Kidney capillary endothelial cell (primary cell): ENCODE measurements at regions not wholly inside any gene's neighbourhood (a gene's known extent, or its start where the extent isn't known, plus 50 kb on each side); places are given as distances from the start of the nearest gene placed in this dataset.
A peak's percentile ranks its signal among the peaks of the same experiment; 100 is the strongest.

Experiments used
- DNase-seq: peaks from one replicate; pipeline ENCODE4 v3.0.0-alpha.2; 2018; ENCODE audit warnings: low spot score

GRCh38 chr2:181394741-181395437 lies 62.3 kb upstream of the ITGA4 start:
- no peak for DNase-seq

- no peak for DNase-seq
Measured at GRCh38 chr2:181395851-181396250, 61.3 kb upstream of the ITGA4 start.

DNA sequence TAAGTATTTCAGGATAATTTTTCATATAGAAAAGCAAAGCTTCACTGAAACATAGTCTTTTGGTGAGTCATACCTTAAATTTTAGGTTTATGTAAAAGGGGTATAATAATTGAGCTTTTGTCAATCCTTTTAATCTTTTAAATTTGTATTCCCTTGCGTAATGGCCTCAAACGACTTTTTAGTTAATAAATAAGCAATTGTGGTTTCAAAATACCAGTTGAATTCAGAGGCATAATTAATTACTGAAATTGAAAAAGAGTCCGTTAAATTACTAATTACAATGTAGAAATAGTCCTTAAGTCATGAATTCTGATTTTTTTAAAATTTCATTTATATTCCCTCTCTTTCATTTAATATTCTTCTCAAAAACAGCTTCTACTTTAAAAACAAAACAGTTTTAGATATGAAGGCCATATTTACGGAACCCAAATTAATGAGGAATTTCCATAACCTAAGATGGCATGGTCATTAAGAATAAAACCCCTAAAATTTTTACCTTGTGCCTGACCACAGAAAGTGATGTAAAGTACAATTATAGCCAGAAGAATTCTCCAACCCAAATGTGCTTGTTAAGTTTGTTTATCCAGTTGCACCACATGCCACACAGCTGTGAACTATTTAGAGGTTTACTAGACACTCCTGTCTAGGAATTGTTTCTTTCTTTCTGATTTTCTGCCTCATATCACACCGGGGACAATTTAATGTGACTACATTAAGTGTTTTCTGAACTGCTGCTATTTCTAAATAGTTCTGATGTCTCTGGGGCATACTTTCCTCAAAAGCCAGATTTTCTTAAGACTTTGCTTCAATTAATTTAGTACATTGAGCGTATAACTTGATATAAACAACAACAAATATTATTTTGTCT lies 60.7 kb upstream of the ITGA4 start:
- DNase-seq, result no peak

GRCh38 chr2:181397331-181397730 lies 59.9 kb upstream of the ITGA4 start:
- DNase-seq, result no peak

DNA sequence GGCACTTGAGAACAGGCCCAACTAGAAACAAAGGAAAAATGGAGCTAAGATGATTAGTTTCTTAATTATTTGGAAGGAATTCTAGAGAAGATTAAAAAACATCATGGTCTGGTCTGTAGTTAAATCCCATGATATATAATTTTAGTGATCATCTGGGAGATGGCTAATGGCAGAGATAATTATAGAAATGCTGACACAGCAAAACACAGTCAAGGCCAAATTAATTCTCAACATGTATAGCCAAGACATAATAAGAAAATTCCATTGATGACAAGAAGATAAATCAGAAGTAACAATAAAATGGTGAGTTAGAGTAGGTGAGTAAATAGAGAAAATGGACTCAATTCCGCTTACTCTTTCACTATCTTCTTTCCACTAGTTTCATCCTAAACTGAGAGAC lies 59.2 kb upstream of the ITGA4 start:
- no peak for DNase-seq

GRCh38 chr2:181399027-181399426 lies 58.2 kb upstream of the ITGA4 start:
- DNase-seq, result no peak

DNA sequence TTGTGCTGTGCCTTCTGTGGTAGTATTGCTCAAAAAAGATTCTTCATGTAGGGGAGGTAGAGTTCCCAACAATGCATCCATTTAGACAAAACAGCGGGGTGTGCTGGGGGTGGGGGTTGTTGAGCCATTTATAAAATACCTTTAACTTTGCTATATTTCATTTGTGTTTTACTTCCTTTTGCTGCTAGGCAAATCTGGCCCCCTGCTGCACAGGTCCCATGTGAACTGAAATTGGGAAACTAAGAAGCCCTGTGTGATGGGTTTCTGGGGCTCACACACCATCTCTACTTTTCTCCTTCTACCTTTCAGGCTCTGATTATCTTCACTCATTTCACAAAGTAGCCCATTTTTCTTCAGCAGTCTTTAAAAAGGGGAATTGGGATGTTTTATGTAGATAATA lies 52.7 kb upstream of the ITGA4 start:
- no peak for DNase-seq

- DNase-seq, result peak; percentile 30
Measured at GRCh38 chr2:181407171-181407570, 50.0 kb upstream of the ITGA4 start.
